ENCODE measurements at regions not wholly inside any gene's neighbourhood (a gene's known extent, or its start where the extent isn't known, plus 50 kb on each side); places are given as distances from the start of the nearest gene placed in this dataset.

- Histone ChIP-seq H3K27ac (ENCODE audit: low read length) (no peak overlapping the region), H3K9ac (ENCODE audit: low read depth, low read length) (no peak overlapping the region), H3K36me3 (ENCODE audit: insufficient read depth, low read depth, low read length) (no peaks in the 10 kb centered on the region), H3K4me3 (ENCODE audit: low read length) (no peak overlapping the region), H3K27me3 (ENCODE audit: insufficient read depth, low read length) (no peaks in the 10 kb centered on the region), H3K9me3 (ENCODE audit: insufficient read depth, low read depth, low read length) (no peaks in the 10 kb centered on the region), H3K4me1 (ENCODE audit: insufficient read depth, low read length) (no peaks in the 10 kb centered on the region)
Observed at GRCh38 chr17:71114911-71115668, 945.8 kb downstream of the KCNJ2 start.

GRCh38 chr17:71115669-71115972 lies 946.3 kb downstream of the KCNJ2 start:
- H3K9ac ChIP-seq (ENCODE audit: low read depth, low read length) = no peak overlapping the region
- no peak overlapping the region for H3K27ac ChIP-seq (ENCODE audit: low read length)
- no peaks in the 10 kb centered on the region for H3K9me3 ChIP-seq (ENCODE audit: insufficient read depth, low read depth, low read length)
- no peak overlapping the region for H3K4me3 ChIP-seq (ENCODE audit: low read length)
- H3K36me3 ChIP-seq (ENCODE audit: insufficient read depth, low read depth, low read length) = no peaks in the 10 kb centered on the region
- H3K4me1 ChIP-seq (ENCODE audit: insufficient read depth, low read length) = no peaks in the 10 kb centered on the region
- no peaks in the 10 kb centered on the region for H3K27me3 ChIP-seq (ENCODE audit: insufficient read depth, low read length)

- Histone ChIP-seq H3K4me1 (ENCODE audit: insufficient read depth, low read length) (no peaks in the 10 kb centered on the region), H3K27ac (ENCODE audit: low read length) (no peak overlapping the region), H3K36me3 (ENCODE audit: insufficient read depth, low read depth, low read length) (no peaks in the 10 kb centered on the region), H3K9me3 (ENCODE audit: insufficient read depth, low read depth, low read length) (no peaks in the 10 kb centered on the region), H3K9ac (ENCODE audit: low read depth, low read length) (no peak overlapping the region), H3K4me3 (ENCODE audit: low read length) (no peak overlapping the region), H3K27me3 (ENCODE audit: insufficient read depth, low read length) (no peaks in the 10 kb centered on the region)
Observed at GRCh38 chr17:71117466-71117865, 948.1 kb downstream of the KCNJ2 start.

DNA sequence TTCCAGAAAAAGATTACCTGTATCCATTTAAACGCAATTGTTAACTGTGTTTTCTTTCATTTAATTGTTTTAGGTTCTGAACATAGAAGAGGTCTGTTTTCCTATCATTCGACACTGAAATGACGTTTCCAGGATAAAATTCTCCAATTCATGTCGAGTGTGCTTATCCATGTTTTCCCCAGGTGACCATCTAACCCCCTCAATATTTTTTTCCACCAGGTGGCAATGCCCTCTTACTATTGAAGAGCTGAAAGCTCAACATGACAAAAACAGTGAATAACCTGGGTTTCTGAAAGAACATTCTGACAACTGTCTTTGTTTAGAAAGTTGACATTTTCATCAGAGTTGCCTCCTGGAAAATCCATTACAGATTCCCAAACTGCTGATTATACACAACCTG lies 948.7 kb downstream of the KCNJ2 start:
- no peaks in the 10 kb centered on the region for H3K4me1 ChIP-seq (ENCODE audit: insufficient read depth, low read length)
- no peak overlapping the region for H3K9ac ChIP-seq (ENCODE audit: low read depth, low read length)
- no peaks in the 10 kb centered on the region for H3K9me3 ChIP-seq (ENCODE audit: insufficient read depth, low read depth, low read length)
- H3K27ac ChIP-seq (ENCODE audit: low read length) = no peak overlapping the region
- H3K36me3 ChIP-seq (ENCODE audit: insufficient read depth, low read depth, low read length) = no peaks in the 10 kb centered on the region
- H3K4me3 ChIP-seq (ENCODE audit: low read length) = no peak overlapping the region
- no peaks in the 10 kb centered on the region for H3K27me3 ChIP-seq (ENCODE audit: insufficient read depth, low read length)

GRCh38 chr17:71127416-71127815 lies 958.1 kb downstream of the KCNJ2 start:
- Histone ChIP-seq H3K27ac (ENCODE audit: low read length) (no peak overlapping the region), H3K9me3 (ENCODE audit: insufficient read depth, low read depth, low read length) (peaks cover 5% of the 10 kb centered on the region), H3K4me1 (ENCODE audit: insufficient read depth, low read length) (no peaks in the 10 kb centered on the region), H3K4me3 (ENCODE audit: low read length) (no peak overlapping the region), H3K27me3 (ENCODE audit: insufficient read depth, low read length) (no peaks in the 10 kb centered on the region), H3K36me3 (ENCODE audit: insufficient read depth, low read depth, low read length) (no peaks in the 10 kb centered on the region), H3K9ac (ENCODE audit: low read depth, low read length) (no peak overlapping the region)

- Histone ChIP-seq H3K4me3 (ENCODE audit: low read length) (no peak overlapping the region), H3K27me3 (ENCODE audit: insufficient read depth, low read length) (no peaks in the 10 kb centered on the region), H3K4me1 (ENCODE audit: insufficient read depth, low read length) (no peaks in the 10 kb centered on the region), H3K9ac (ENCODE audit: low read depth, low read length) (no peak overlapping the region), H3K27ac (ENCODE audit: low read length) (no peak overlapping the region), H3K9me3 (ENCODE audit: insufficient read depth, low read depth, low read length) (no peaks in the 10 kb centered on the region), H3K36me3 (ENCODE audit: insufficient read depth, low read depth, low read length) (no peaks in the 10 kb centered on the region)
Observed at GRCh38 chr17:71142333-71142732, 973.0 kb downstream of the KCNJ2 start.

GRCh38 chr17:71145486-71145885 lies 975.3 kb upstream of the SOX9 start:
- Histone ChIP-seq H3K4me3 (ENCODE audit: low read length) (no peak overlapping the region), H3K27ac (ENCODE audit: low read length) (no peak overlapping the region), H3K36me3 (ENCODE audit: insufficient read depth, low read depth, low read length) (no peaks in the 10 kb centered on the region), H3K4me1 (ENCODE audit: insufficient read depth, low read length) (no peaks in the 10 kb centered on the region), H3K27me3 (ENCODE audit: insufficient read depth, low read length) (no peaks in the 10 kb centered on the region), H3K9ac (ENCODE audit: low read depth, low read length) (no peak overlapping the region), H3K9me3 (ENCODE audit: insufficient read depth, low read depth, low read length) (no peaks in the 10 kb centered on the region)

GRCh38 chr17:71147906-71148305 lies 972.9 kb upstream of the SOX9 start:
- Histone ChIP-seq H3K4me3 (ENCODE audit: low read length) (no peak overlapping the region), H3K9me3 (ENCODE audit: insufficient read depth, low read depth, low read length) (no peaks in the 10 kb centered on the region), H3K4me1 (ENCODE audit: insufficient read depth, low read length) (no peaks in the 10 kb centered on the region), H3K27ac (ENCODE audit: low read length) (no peak overlapping the region), H3K27me3 (ENCODE audit: insufficient read depth, low read length) (no peaks in the 10 kb centered on the region), H3K36me3 (ENCODE audit: insufficient read depth, low read depth, low read length) (no peaks in the 10 kb centered on the region), H3K9ac (ENCODE audit: low read depth, low read length) (no peak overlapping the region)

GRCh38 chr17:71149607-71150006 lies 971.2 kb upstream of the SOX9 start:
- H3K4me3 ChIP-seq (ENCODE audit: low read length) = no peak overlapping the region
- no peaks in the 10 kb centered on the region for H3K36me3 ChIP-seq (ENCODE audit: insufficient read depth, low read depth, low read length)
- no peaks in the 10 kb centered on the region for H3K9me3 ChIP-seq (ENCODE audit: insufficient read depth, low read depth, low read length)
- H3K9ac ChIP-seq (ENCODE audit: low read depth, low read length) = no peak overlapping the region
- no peak overlapping the region for H3K27ac ChIP-seq (ENCODE audit: low read length)
- no peaks in the 10 kb centered on the region for H3K27me3 ChIP-seq (ENCODE audit: insufficient read depth, low read length)
- H3K4me1 ChIP-seq (ENCODE audit: insufficient read depth, low read length) = no peaks in the 10 kb centered on the region

DNA sequence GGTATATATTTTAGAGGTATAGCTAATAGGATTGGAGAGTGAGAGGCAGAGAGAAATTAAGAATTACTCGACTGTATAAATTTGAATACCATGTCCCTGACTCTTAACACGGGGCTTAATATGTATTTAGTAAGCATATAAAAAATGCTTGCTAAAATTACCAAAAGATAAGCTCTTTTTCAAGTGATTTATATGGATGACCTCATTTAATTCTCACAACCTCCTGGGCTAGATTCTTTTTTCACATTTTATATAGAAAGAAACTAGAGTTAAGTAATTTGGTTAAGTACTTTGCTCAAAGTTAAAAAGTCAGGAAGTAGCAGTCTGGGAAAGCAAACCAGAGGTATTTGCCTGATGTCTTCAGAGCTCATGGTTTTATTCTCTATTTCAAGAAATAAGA lies 963.5 kb upstream of the SOX9 start:
- Histone ChIP-seq H3K9me3 (ENCODE audit: insufficient read depth, low read depth, low read length) (no peaks in the 10 kb centered on the region), H3K4me1 (ENCODE audit: insufficient read depth, low read length) (no peaks in the 10 kb centered on the region), H3K27ac (ENCODE audit: low read length) (no peak overlapping the region), H3K27me3 (ENCODE audit: insufficient read depth, low read length) (no peaks in the 10 kb centered on the region), H3K9ac (ENCODE audit: low read depth, low read length) (no peak overlapping the region), H3K4me3 (ENCODE audit: low read length) (no peak overlapping the region), H3K36me3 (ENCODE audit: insufficient read depth, low read depth, low read length) (no peaks in the 10 kb centered on the region)

DNA sequence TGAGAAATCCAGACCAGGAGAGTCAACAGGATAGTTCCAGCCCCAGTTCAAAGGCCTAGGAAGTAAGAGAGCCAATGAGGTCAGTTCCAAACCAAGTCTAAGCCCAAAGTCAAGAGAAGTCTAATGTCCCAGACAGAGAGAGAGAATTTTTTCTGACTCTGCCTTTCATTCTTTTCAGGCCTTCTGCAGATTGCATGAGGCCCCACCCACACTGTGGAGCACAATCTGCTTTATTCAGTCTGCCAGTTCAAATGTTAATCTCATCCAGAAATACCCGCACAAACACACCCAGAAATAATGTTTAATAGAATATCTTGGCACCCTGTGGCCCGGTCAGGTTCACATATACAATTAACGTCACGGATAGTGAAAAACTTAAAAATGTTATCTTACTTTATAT lies 962.4 kb upstream of the SOX9 start:
- Histone ChIP-seq H3K4me1 (ENCODE audit: insufficient read depth, low read length) (no peaks in the 10 kb centered on the region), H3K27ac (ENCODE audit: low read length) (no peak overlapping the region), H3K36me3 (ENCODE audit: insufficient read depth, low read depth, low read length) (no peaks in the 10 kb centered on the region), H3K27me3 (ENCODE audit: insufficient read depth, low read length) (no peaks in the 10 kb centered on the region), H3K4me3 (ENCODE audit: low read length) (no peak overlapping the region), H3K9me3 (ENCODE audit: insufficient read depth, low read depth, low read length) (no peaks in the 10 kb centered on the region), H3K9ac (ENCODE audit: low read depth, low read length) (no peak overlapping the region)

DNA sequence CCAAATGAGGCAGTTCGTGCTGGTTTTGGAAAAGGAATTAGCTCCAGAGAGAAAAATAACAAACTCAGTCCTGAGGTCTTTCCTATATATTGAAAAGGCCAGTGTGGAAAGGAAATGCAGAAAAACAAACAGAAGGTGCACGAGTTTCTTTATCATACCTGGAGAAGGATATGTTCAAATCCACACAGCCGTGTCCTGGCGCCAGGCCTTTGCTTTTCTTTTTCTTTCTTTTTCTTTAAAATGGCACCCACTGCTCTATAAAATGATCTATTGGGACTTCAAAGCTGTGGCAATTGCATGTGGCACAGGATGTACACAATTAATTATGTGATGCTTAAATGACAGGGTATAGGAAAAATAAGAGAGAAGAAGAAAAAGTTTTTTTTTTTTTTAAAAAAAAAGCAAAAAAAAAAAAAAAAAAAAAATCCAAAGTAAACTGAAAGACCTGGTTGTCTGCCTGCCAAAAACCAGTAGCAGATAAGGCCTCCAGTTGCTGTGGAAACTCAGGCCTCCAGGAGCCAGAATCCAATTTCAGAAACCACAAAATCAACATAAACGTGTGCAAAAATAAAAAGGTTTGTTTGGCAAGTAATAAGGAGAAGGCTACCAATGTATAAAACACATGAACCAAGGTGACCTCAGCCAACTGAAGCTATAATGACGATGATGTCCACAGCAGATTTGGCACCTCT lies 957.6 kb upstream of the SOX9 start:
- no peaks in the 10 kb centered on the region for H3K9me3 ChIP-seq (ENCODE audit: insufficient read depth, low read depth, low read length)
- no peak overlapping the region for H3K9ac ChIP-seq (ENCODE audit: low read depth, low read length)
- no peak overlapping the region for H3K4me3 ChIP-seq (ENCODE audit: low read length)
- no peaks in the 10 kb centered on the region for H3K27me3 ChIP-seq (ENCODE audit: insufficient read depth, low read length)
- H3K27ac ChIP-seq (ENCODE audit: low read length) = no peak overlapping the region
- no peaks in the 10 kb centered on the region for H3K36me3 ChIP-seq (ENCODE audit: insufficient read depth, low read depth, low read length)
- no peaks in the 10 kb centered on the region for H3K4me1 ChIP-seq (ENCODE audit: insufficient read depth, low read length)

Measured in iPS-20b (cell line).